Mammary epithelial cell (primary cell): ENCODE measurements at regions not wholly inside any gene's neighbourhood (a gene's known extent, or its start where the extent isn't known, plus 50 kb on each side); places are given as distances from the start of the nearest gene placed in this dataset.

Experiments used
- EZH2 ChIP-seq: IDR thresholded peaks from 2 replicates; pipeline ENCODE4 v1.6.1; 2012; ENCODE audit warnings: low read length, inconsistent platforms, borderline replicate concordance
- TF ChIP-seq, protein P1 (sequence below), 2 donors: IDR thresholded peaks in 1 of 2; conservative IDR thresholded peaks in 1 of 2; 2 replicates each; pipeline ENCODE4 v1.5.1; 2011 to 2012; ENCODE audit warnings: inconsistent platforms in 2 of 2, low read length in 2 of 2, mild to moderate bottlenecking in 2 of 2, control low read depth in 1 of 2, low read depth in 1 of 2; ENCODE audit not compliant: insufficient read depth in 1 of 2; ENCODE audit errors: extremely low read depth in 1 of 2

DNA sequence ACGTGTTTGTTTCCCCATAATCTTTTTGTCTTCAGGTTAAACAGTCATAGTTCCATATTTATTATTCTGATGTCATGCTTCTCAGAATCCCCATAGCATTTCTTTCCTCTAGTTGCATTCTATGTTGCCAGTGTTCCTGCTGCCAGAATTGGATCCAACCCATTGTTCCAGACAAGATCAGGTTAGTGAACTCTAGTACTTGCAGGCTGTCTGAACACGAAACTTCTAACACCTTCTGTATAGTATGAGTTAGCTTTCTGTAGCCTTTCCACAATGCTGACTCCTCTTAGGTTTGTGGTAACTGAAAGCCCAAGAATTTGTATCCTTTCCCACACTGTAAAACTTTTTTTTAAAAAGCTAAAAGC lies 88.0 kb upstream of the ROPN1 start:
- TF ChIP-seq, protein P1, sequence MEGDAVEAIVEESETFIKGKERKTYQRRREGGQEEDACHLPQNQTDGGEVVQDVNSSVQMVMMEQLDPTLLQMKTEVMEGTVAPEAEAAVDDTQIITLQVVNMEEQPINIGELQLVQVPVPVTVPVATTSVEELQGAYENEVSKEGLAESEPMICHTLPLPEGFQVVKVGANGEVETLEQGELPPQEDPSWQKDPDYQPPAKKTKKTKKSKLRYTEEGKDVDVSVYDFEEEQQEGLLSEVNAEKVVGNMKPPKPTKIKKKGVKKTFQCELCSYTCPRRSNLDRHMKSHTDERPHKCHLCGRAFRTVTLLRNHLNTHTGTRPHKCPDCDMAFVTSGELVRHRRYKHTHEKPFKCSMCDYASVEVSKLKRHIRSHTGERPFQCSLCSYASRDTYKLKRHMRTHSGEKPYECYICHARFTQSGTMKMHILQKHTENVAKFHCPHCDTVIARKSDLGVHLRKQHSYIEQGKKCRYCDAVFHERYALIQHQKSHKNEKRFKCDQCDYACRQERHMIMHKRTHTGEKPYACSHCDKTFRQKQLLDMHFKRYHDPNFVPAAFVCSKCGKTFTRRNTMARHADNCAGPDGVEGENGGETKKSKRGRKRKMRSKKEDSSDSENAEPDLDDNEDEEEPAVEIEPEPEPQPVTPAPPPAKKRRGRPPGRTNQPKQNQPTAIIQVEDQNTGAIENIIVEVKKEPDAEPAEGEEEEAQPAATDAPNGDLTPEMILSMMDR (conservative IDR thresholded peaks at IDR 0.05 in 1 of 2, IDR thresholded peaks at IDR 0.05 in 1 of 2; ENCODE audit: extremely low read depth in 1 of 2, insufficient read depth in 1 of 2, low read depth in 1 of 2, low read length in 2 of 2) = no peak
- TF ChIP-seq EZH2 = no peak
